WTC11 (cell line): ENCODE measurements at regions not wholly inside any gene's neighbourhood (a gene's known extent, or its start where the extent isn't known, plus 50 kb on each side); places are given as distances from the start of the nearest gene placed in this dataset.

Experiments
- ATAC-seq: fragments of 200-7000 bp; cut with Tn5 transposase; 2 replicates; pipeline ENCODE4 v1.10.0; 2021; ENCODE audit warnings: mild to moderate bottlenecking, moderate library complexity
- CTCF ChIA-PET: fragments of 300-600 bp; sonication (Branson Sonifier 250); formaldehyde crosslinking; loops from one replicate; lab custom pipeline; 2021; ENCODE audit warnings: antibody characterized with exemption; lab: Charles Lee
- POLR2A ChIA-PET: fragments of 350-600 bp; sonication (Branson Sonifier 250); formaldehyde crosslinking; loops from one replicate; lab custom pipeline; 2021; ENCODE audit warnings: antibody characterized with exemption; lab: Charles Lee
- DNase-seq: peaks from one replicate; pipeline ENCODE4 v3.0.0; 2021; ENCODE audit warnings: low spot score
- H3K27ac Mint-ChIP-seq: 2 replicates; pipeline ENCODE4 v1.8.0; 2021; ENCODE audit warnings: mixed read lengths
- H3K27me3 Mint-ChIP-seq: 2 replicates; pipeline ENCODE4 v1.8.0; 2021; ENCODE audit warnings: low read depth, mild to moderate bottlenecking, moderate library complexity, mixed read lengths
- H3K36me3 Mint-ChIP-seq: 2 replicates; pipeline ENCODE4 v1.8.0; 2021; ENCODE audit warnings: mixed read lengths
- H3K4me1 Mint-ChIP-seq: 2 replicates; pipeline ENCODE4 v1.8.0; 2022; ENCODE audit warnings: mixed read lengths
- H3K4me3 Mint-ChIP-seq: 2 replicates; pipeline ENCODE4 v1.8.0; 2021; ENCODE audit warnings: mild to moderate bottlenecking, moderate library complexity, mixed read lengths
- H3K9me3 Mint-ChIP-seq: 2 replicates; pipeline ENCODE4 v1.8.0; 2021; ENCODE audit warnings: mixed read lengths
- AR ChIP-seq: fragments of 250-450 bp; sonication (Bioruptor Pico); IDR thresholded peaks from 2 replicates; pipeline ENCODE4 v1.9.0; 2021; ENCODE audit warnings: mild to moderate bottlenecking
- ATF2 ChIP-seq: sonication (generic); formaldehyde crosslinking; IDR thresholded peaks from 2 replicates; pipeline ENCODE4 v1.8.1; 2022; ENCODE audit warnings: low read depth, missing genetic modification reagents, borderline replicate concordance
- ATF6 ChIP-seq: sonication (generic); formaldehyde crosslinking; IDR thresholded peaks from 2 replicates; pipeline ENCODE4 v1.8.1; 2023; ENCODE audit warnings: mild to moderate bottlenecking, missing genetic modification reagents
- ESRRA ChIP-seq: sonication (generic); formaldehyde crosslinking; IDR thresholded peaks from 2 replicates; pipeline ENCODE4 v1.8.1; 2022; ENCODE audit warnings: mild to moderate bottlenecking, missing genetic modification reagents, borderline replicate concordance
- GABPB1 ChIP-seq: sonication (generic); formaldehyde crosslinking; IDR thresholded peaks from 2 replicates; pipeline ENCODE4 v1.8.1; 2023; ENCODE audit warnings: mild to moderate bottlenecking, missing genetic modification reagents
- IRF2 ChIP-seq: sonication (generic); formaldehyde crosslinking; IDR thresholded peaks from 2 replicates; pipeline ENCODE4 v1.8.0; 2022; ENCODE audit warnings: low read depth, missing genetic modification reagents, borderline replicate concordance
- MLX ChIP-seq: sonication (generic); formaldehyde crosslinking; IDR thresholded peaks from 2 replicates; pipeline ENCODE4 v1.8.1; 2023; ENCODE audit warnings: mild to moderate bottlenecking, missing genetic modification reagents, moderate library complexity
- MXD4 ChIP-seq: fragments of 250-450 bp; sonication (Bioruptor Pico); IDR thresholded peaks from 2 replicates; pipeline ENCODE4 v1.8.0; 2021; ENCODE audit warnings: mild to moderate bottlenecking, moderate library complexity, borderline replicate concordance
- NR2C2 ChIP-seq: sonication (generic); formaldehyde crosslinking; IDR thresholded peaks from 2 replicates; pipeline ENCODE4 v1.8.0; 2022; ENCODE audit warnings: mild to moderate bottlenecking, missing genetic modification reagents
- OVOL2 ChIP-seq: fragments of 250-450 bp; sonication (Bioruptor Pico); IDR thresholded peaks from 2 replicates; pipeline ENCODE4 v1.9.0; 2021; ENCODE audit warnings: mild to moderate bottlenecking, borderline replicate concordance
- PRDM15 ChIP-seq: sonication (generic); formaldehyde crosslinking; IDR thresholded peaks from 2 replicates; pipeline ENCODE4 v1.8.0; 2022; ENCODE audit warnings: missing genetic modification reagents
- SMAD3 ChIP-seq: sonication (generic); formaldehyde crosslinking; IDR thresholded peaks from 2 replicates; pipeline ENCODE4 v1.8.0; 2022; ENCODE audit warnings: missing genetic modification reagents, mild to moderate bottlenecking, borderline replicate concordance
- SMAD4 ChIP-seq: sonication (generic); formaldehyde crosslinking; IDR thresholded peaks from 2 replicates; pipeline ENCODE4 v1.8.0; 2022; ENCODE audit warnings: mild to moderate bottlenecking, missing genetic modification reagents
- SOX15 ChIP-seq: fragments of 250-450 bp; sonication (Bioruptor Pico); IDR thresholded peaks from 2 replicates; pipeline ENCODE4 v1.9.0; 2021; ENCODE audit warnings: mild to moderate bottlenecking
- TEAD1 ChIP-seq: sonication (generic); formaldehyde crosslinking; IDR thresholded peaks from 2 replicates; pipeline ENCODE4 v1.8.0; 2022; ENCODE audit warnings: mild to moderate bottlenecking, missing genetic modification reagents
- ZBTB43 ChIP-seq: sonication (generic); formaldehyde crosslinking; IDR thresholded peaks from 2 replicates; pipeline ENCODE4 v1.8.1; 2023; ENCODE audit warnings: mild to moderate bottlenecking, missing genetic modification reagents
- ZMAT4 ChIP-seq: fragments of 250-450 bp; sonication (Bioruptor Pico); IDR thresholded peaks from 2 replicates; pipeline ENCODE4 v1.9.0; 2021; ENCODE audit warnings: mild to moderate bottlenecking
- ZNF138 ChIP-seq: sonication (generic); formaldehyde crosslinking; conservative IDR thresholded peaks from 2 replicates; pipeline ENCODE4 v1.8.1; 2022; ENCODE audit warnings: mild to moderate bottlenecking, moderate library complexity, missing genetic modification reagents
- ZNF317 ChIP-seq: sonication (generic); formaldehyde crosslinking; IDR thresholded peaks from 2 replicates; pipeline ENCODE4 v1.8.1; 2023; ENCODE audit warnings: low read depth, mild to moderate bottlenecking, moderate library complexity, missing genetic modification reagents, borderline replicate concordance
- ZSCAN18 ChIP-seq: fragments of 250-450 bp; sonication (Bioruptor Pico); IDR thresholded peaks from 2 replicates; pipeline ENCODE4 v2.1.2; 2022; ENCODE audit warnings: mild to moderate bottlenecking, moderate library complexity

GRCh38 chr9:88197016-88197415 is 58.7 kb upstream of the SPATA31C2 start:
- no peak for DNase-seq
- H3K27me3 Mint-ChIP-seq, result peaks cover 3% of the 10 kb centered on the region; the same call in 1 of the 2 replicates
- H3K4me3 Mint-ChIP-seq, result no peak overlapping the region
- H3K27ac Mint-ChIP-seq, result no peak overlapping the region
- ChIA-PET CTCF (interaction anchor here (0.8 kb wide), 1 partner anchor 25 kb away, joined by 3 read pairs; no protein-coding TSS in a partner anchor), POLR2A (no interaction called here)
- no peaks in the 10 kb centered on the region for H3K36me3 Mint-ChIP-seq
- TF ChIP-seq NR2C2 (CRISPR knock-in tag) (no peak), AR (CRISPR knock-in tag) (no peak), ZMAT4 (CRISPR knock-in tag) (no peak), PRDM15 (no peak), ZBTB43 (CRISPR knock-in tag) (no peak), SOX15 (CRISPR knock-in tag) (no peak), MXD4 (CRISPR knock-in tag) (no peak)
- H3K9me3 Mint-ChIP-seq, result 0 out of 2 replicates have a peak, but pooled peaks cover 5% of the 10 kb centered on the region
- peaks cover 30% of the 10 kb centered on the region for H3K4me1 Mint-ChIP-seq
- no peak for ATAC-seq

GRCh38 chr9:88196142-88196790 is 58.0 kb upstream of the SPATA31C2 start:
- Mint-ChIP-seq H3K9me3 (0 out of 2 replicates have a peak, but pooled peaks cover 5% of the 10 kb centered on the region), H3K27ac (peak overlapping the region; percentile 2; the same call in 1 of the 2 replicates), H3K4me3 (no peak overlapping the region), H3K27me3 (peaks cover 3% of the 10 kb centered on the region; the same call in 1 of the 2 replicates), H3K4me1 (peaks cover 30% of the 10 kb centered on the region), H3K36me3 (no peaks in the 10 kb centered on the region)
- ChIA-PET POLR2A (no interaction called here), CTCF (no interaction called here)
- ATAC-seq (no peak), DNase-seq (no peak)
- TF ChIP-seq GABPB1 (no peak), TEAD1 (CRISPR knock-in tag) (no peak), OVOL2 (CRISPR knock-in tag) (no peak), ATF2 (CRISPR knock-in tag) (no peak), MLX (CRISPR knock-in tag) (no peak), ATF6 (CRISPR knock-in tag) (no peak), IRF2 (no peak), MXD4 (CRISPR knock-in tag) (no peak), ZNF317 (CRISPR knock-in tag) (no peak), ESRRA (CRISPR knock-in tag) (no peak), SMAD3 (no peak), SMAD4 (CRISPR knock-in tag) (no peak), ZSCAN18 (CRISPR knock-in tag) (no peak), ZNF138 (no peak)
